ENCODE measurements at regions not wholly inside any gene's neighbourhood (a gene's known extent, or its start where the extent isn't known, plus 50 kb on each side); places are given as distances from the start of the nearest gene placed in this dataset.

- TF ChIP-seq POLR2A (IDR thresholded peaks at IDR 0.05) = no peak
- TF ChIP-seq, protein P1, sequence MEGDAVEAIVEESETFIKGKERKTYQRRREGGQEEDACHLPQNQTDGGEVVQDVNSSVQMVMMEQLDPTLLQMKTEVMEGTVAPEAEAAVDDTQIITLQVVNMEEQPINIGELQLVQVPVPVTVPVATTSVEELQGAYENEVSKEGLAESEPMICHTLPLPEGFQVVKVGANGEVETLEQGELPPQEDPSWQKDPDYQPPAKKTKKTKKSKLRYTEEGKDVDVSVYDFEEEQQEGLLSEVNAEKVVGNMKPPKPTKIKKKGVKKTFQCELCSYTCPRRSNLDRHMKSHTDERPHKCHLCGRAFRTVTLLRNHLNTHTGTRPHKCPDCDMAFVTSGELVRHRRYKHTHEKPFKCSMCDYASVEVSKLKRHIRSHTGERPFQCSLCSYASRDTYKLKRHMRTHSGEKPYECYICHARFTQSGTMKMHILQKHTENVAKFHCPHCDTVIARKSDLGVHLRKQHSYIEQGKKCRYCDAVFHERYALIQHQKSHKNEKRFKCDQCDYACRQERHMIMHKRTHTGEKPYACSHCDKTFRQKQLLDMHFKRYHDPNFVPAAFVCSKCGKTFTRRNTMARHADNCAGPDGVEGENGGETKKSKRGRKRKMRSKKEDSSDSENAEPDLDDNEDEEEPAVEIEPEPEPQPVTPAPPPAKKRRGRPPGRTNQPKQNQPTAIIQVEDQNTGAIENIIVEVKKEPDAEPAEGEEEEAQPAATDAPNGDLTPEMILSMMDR (IDR thresholded peaks at IDR 0.05) = no peak
- WGBS, 2 donors = 93 to 95% methylated on average over 4 of the region's 4 CpGs
- intact Hi-C loops (cut with DNase I; ENCODE audit: low total_unique reads) = no loop called here
- no peak overlapping the region for H3K4me3 ChIP-seq (ENCODE audit: low read depth, poor library complexity, severe bottlenecking)
- DNase-seq (ENCODE audit: low spot score in 2 of 2) = no peak
These were observed 293.5 kb upstream of the C9orf72 start for GRCh38 chr9:27866741-27867140.

DNA sequence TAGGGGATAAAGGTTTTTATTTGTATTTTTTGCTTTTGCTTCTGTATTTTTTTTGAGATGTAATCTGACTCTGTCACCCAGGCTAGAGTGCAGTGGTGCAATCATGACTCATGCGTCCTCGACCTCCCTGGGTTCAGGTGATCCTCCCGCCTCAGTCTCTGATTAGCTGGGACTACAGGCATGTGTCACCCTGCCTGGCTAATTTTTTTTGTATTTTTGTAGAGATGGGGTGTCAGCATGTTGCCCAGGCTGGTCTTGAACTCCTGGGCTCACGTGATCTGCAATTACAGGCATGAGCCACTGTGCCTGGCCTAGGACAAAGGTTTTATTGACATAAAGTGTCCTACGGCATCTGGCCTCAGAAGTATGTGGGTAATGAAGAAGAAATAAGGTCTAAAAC, 297.1 kb upstream of the C9orf72 start:
- 80 to 87% methylated on average over 5 of the region's 5 CpGs for WGBS, 2 donors

GRCh38 chr9:27880156-27880555, 306.9 kb upstream of the C9orf72 start:
- no peak for DNase-seq (ENCODE audit: low spot score in 2 of 2)
- intact Hi-C loops (cut with DNase I; ENCODE audit: low total_unique reads) = no loop called here
- no peak overlapping the region for H3K4me3 ChIP-seq (ENCODE audit: low read depth, poor library complexity, severe bottlenecking)
- TF ChIP-seq POLR2A (IDR thresholded peaks at IDR 0.05) = no peak
- TF ChIP-seq, protein P1 (IDR thresholded peaks at IDR 0.05) = no peak
- 57 to 69% methylated on average over 3 of the region's 3 CpGs for WGBS, 2 donors

More for the DNA sequence above, 297.1 kb upstream of the C9orf72 start:
- no peak overlapping the region for H3K4me3 ChIP-seq (ENCODE audit: low read depth, poor library complexity, severe bottlenecking)
- intact Hi-C loops (cut with DNase I; ENCODE audit: low total_unique reads) = no loop called here
- DNase-seq (ENCODE audit: low spot score in 2 of 2) = no peak
- TF ChIP-seq, protein P1 (IDR thresholded peaks at IDR 0.05) = no peak
- TF ChIP-seq POLR2A (IDR thresholded peaks at IDR 0.05) = no peak

DNA sequence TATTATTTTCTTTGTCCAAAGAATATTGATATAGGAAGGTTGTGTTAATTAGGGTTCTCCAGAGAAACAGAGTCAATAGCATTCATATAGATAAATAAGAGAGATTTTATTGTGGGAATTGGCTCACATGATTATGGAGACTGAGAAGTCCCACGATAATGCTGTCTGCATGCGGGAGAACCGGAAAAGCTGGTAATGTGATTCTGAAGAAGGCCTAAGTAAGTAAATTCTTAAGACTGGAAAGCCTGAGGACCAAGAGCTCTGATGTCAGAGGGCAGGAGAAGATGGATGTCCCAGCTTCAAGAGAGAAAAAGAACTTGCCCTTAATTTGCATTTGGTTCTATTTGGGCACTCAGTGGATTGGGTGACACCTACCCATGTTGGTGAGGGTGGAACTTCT, 307.4 kb upstream of the C9orf72 start:
- intact Hi-C loops (cut with DNase I; ENCODE audit: low total_unique reads) = no loop called here
- H3K4me3 ChIP-seq (ENCODE audit: low read depth, poor library complexity, severe bottlenecking) = no peak overlapping the region
- 64 to 78% methylated on average over 3 of the region's 3 CpGs for WGBS, 2 donors
- no peak for TF ChIP-seq POLR2A (IDR thresholded peaks at IDR 0.05)
- TF ChIP-seq, protein P1 (IDR thresholded peaks at IDR 0.05) = no peak
- DNase-seq (ENCODE audit: low spot score in 2 of 2) = no peak

DNA sequence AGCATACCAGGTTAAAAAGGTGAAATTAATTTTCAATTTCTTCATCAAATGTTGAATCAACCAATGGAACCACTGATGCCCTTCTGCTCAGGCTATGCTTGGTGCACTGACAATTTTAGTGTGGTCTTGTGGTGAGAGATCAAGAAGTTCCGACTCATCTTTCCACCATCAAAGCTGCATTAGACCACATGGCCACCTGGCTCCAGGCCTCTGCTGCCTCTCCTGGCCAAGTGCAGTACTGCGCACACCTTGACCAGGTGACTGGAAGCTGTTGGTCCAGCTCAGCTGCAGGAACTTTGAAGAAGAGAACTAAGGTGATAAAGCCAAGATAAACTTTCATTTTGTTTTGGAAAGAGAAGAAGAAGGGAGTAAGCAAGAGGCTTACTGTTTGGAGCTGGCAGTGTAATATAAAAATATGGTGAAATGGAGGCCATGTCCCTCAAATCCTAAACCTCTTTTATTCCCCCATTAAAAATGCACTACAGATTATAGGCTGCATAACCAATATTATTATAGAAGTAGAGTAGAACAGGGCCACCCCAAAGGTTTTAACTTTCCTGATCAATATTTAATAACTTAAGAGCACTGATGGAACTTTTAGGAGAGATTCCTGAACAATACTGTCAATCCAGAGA, 315.5 kb upstream of the C9orf72 start:
- TF ChIP-seq, protein P1 (IDR thresholded peaks at IDR 0.05) = no peak
- no peak overlapping the region for H3K4me3 ChIP-seq (ENCODE audit: low read depth, poor library complexity, severe bottlenecking)
- intact Hi-C loops (cut with DNase I; ENCODE audit: low total_unique reads) = no loop called here
- no peak for DNase-seq (ENCODE audit: low spot score in 2 of 2)
- WGBS, 2 donors = 80 to 91% methylated on average over 2 of the region's 2 CpGs

GRCh38 chr9:27924502-27924901, 351.2 kb upstream of the C9orf72 start:
- WGBS, 2 donors = 68 to 79% methylated on average over 1 of the region's 1 CpG
- no peak overlapping the region for H3K4me3 ChIP-seq (ENCODE audit: low read depth, poor library complexity, severe bottlenecking)
- DNase-seq (ENCODE audit: low spot score in 2 of 2) = no peak
- no peak for TF ChIP-seq POLR2A (IDR thresholded peaks at IDR 0.05)
- TF ChIP-seq, protein P1 (IDR thresholded peaks at IDR 0.05) = no peak
- intact Hi-C loops (cut with DNase I; ENCODE audit: low total_unique reads) = no loop called here

Data from lower leg skin (tissue), 4 donors.